WTC11 (cell line): ENCODE measurements at regions not wholly inside any gene's neighbourhood (a gene's known extent, or its start where the extent isn't known, plus 50 kb on each side); places are given as distances from the start of the nearest gene placed in this dataset.

Experiments
- ATAC-seq: fragments of 200-7000 bp; cut with Tn5 transposase; 2 replicates; pipeline ENCODE4 v1.10.0; 2021; ENCODE audit warnings: mild to moderate bottlenecking, moderate library complexity
- CTCF ChIA-PET: fragments of 300-600 bp; sonication (Branson Sonifier 250); formaldehyde crosslinking; loops from one replicate; lab custom pipeline; 2021; ENCODE audit warnings: antibody characterized with exemption; lab: Charles Lee
- POLR2A ChIA-PET: fragments of 350-600 bp; sonication (Branson Sonifier 250); formaldehyde crosslinking; loops from one replicate; lab custom pipeline; 2021; ENCODE audit warnings: antibody characterized with exemption; lab: Charles Lee
- DNase-seq: peaks from one replicate; pipeline ENCODE4 v3.0.0; 2021; ENCODE audit warnings: low spot score
- H3K27ac Mint-ChIP-seq: 2 replicates; pipeline ENCODE4 v1.8.0; 2021; ENCODE audit warnings: mixed read lengths
- H3K27me3 Mint-ChIP-seq: 2 replicates; pipeline ENCODE4 v1.8.0; 2021; ENCODE audit warnings: low read depth, mild to moderate bottlenecking, moderate library complexity, mixed read lengths
- H3K36me3 Mint-ChIP-seq: 2 replicates; pipeline ENCODE4 v1.8.0; 2021; ENCODE audit warnings: mixed read lengths
- H3K4me1 Mint-ChIP-seq: 2 replicates; pipeline ENCODE4 v1.8.0; 2022; ENCODE audit warnings: mixed read lengths
- H3K4me3 Mint-ChIP-seq: 2 replicates; pipeline ENCODE4 v1.8.0; 2021; ENCODE audit warnings: mild to moderate bottlenecking, moderate library complexity, mixed read lengths
- H3K9me3 Mint-ChIP-seq: 2 replicates; pipeline ENCODE4 v1.8.0; 2021; ENCODE audit warnings: mixed read lengths
- ATF1 ChIP-seq: sonication (generic); formaldehyde crosslinking; IDR thresholded peaks from 2 replicates; pipeline ENCODE4 v1.8.1; 2023; ENCODE audit warnings: mild to moderate bottlenecking, moderate library complexity, missing genetic modification reagents
- ATF6 ChIP-seq: sonication (generic); formaldehyde crosslinking; IDR thresholded peaks from 2 replicates; pipeline ENCODE4 v1.8.1; 2023; ENCODE audit warnings: mild to moderate bottlenecking, missing genetic modification reagents
- CREB1 ChIP-seq: sonication (generic); formaldehyde crosslinking; IDR thresholded peaks from 2 replicates; pipeline ENCODE4 v1.8.0; 2023; ENCODE audit warnings: mild to moderate bottlenecking, missing genetic modification reagents
- E2F4 ChIP-seq: sonication (generic); formaldehyde crosslinking; IDR thresholded peaks from 2 replicates; pipeline ENCODE4 v1.8.1; 2022; ENCODE audit warnings: low read depth, mild to moderate bottlenecking, moderate library complexity, missing genetic modification reagents, borderline replicate concordance
- ELF4 ChIP-seq: sonication (generic); formaldehyde crosslinking; IDR thresholded peaks from 2 replicates; pipeline ENCODE4 v1.8.1; 2022; ENCODE audit warnings: low read depth, mild to moderate bottlenecking, moderate library complexity, missing genetic modification reagents
- ERG ChIP-seq: fragments of 250-450 bp; sonication (Bioruptor Pico); IDR thresholded peaks from 2 replicates; pipeline ENCODE4 v1.8.0; 2021; ENCODE audit warnings: mild to moderate bottlenecking
- ETV6 ChIP-seq: sonication (generic); formaldehyde crosslinking; IDR thresholded peaks from 2 replicates; pipeline ENCODE4 v1.8.1; 2022; ENCODE audit warnings: mild to moderate bottlenecking, missing genetic modification reagents
- GRHL2 ChIP-seq: fragments of 250-450 bp; sonication (Bioruptor Pico); IDR thresholded peaks from 2 replicates; pipeline ENCODE4 v1.8.0; 2022; ENCODE audit warnings: mild to moderate bottlenecking, moderate library complexity; ENCODE audit not compliant: insufficient replicate concordance, severe bottlenecking
- IRF1 ChIP-seq: sonication (generic); formaldehyde crosslinking; IDR thresholded peaks from 2 replicates; pipeline ENCODE4 v1.8.0; 2023; ENCODE audit warnings: missing genetic modification reagents
- JUN ChIP-seq: sonication (generic); formaldehyde crosslinking; IDR thresholded peaks from 2 replicates; pipeline ENCODE4 v1.8.0; 2023; ENCODE audit warnings: mild to moderate bottlenecking, missing genetic modification reagents
- NR2C2 ChIP-seq: sonication (generic); formaldehyde crosslinking; IDR thresholded peaks from 2 replicates; pipeline ENCODE4 v1.8.0; 2022; ENCODE audit warnings: mild to moderate bottlenecking, missing genetic modification reagents
- SOX15 ChIP-seq: fragments of 250-450 bp; sonication (Bioruptor Pico); IDR thresholded peaks from 2 replicates; pipeline ENCODE4 v1.9.0; 2021; ENCODE audit warnings: mild to moderate bottlenecking
- TCF7 ChIP-seq: sonication (generic); formaldehyde crosslinking; IDR thresholded peaks from 2 replicates; pipeline ENCODE4 v1.8.0; 2022; ENCODE audit warnings: mild to moderate bottlenecking, low read depth, missing genetic modification reagents, moderate library complexity
- TEAD1 ChIP-seq: sonication (generic); formaldehyde crosslinking; IDR thresholded peaks from 2 replicates; pipeline ENCODE4 v1.8.0; 2022; ENCODE audit warnings: mild to moderate bottlenecking, missing genetic modification reagents
- TEAD4 ChIP-seq: sonication (generic); formaldehyde crosslinking; IDR thresholded peaks from 2 replicates; pipeline ENCODE4 v1.8.0; 2022; ENCODE audit warnings: mild to moderate bottlenecking, missing genetic modification reagents
- ZNF121 ChIP-seq: sonication (generic); formaldehyde crosslinking; IDR thresholded peaks from 2 replicates; pipeline ENCODE4 v1.8.0; 2023; ENCODE audit warnings: missing genetic modification reagents
- ZNF138 ChIP-seq: sonication (generic); formaldehyde crosslinking; conservative IDR thresholded peaks from 2 replicates; pipeline ENCODE4 v1.8.1; 2022; ENCODE audit warnings: mild to moderate bottlenecking, moderate library complexity, missing genetic modification reagents
- ZNF232 ChIP-seq: sonication (generic); formaldehyde crosslinking; IDR thresholded peaks from 2 replicates; pipeline ENCODE4 v1.8.0; 2022; ENCODE audit warnings: mild to moderate bottlenecking, missing genetic modification reagents
- ZNF416 ChIP-seq: fragments of 250-450 bp; sonication (Bioruptor Pico); IDR thresholded peaks from 2 replicates; pipeline ENCODE4 v1.9.0; 2021; ENCODE audit warnings: mild to moderate bottlenecking, inconsistent platforms
- ZNF671 ChIP-seq: fragments of 250-450 bp; sonication (Bioruptor Pico); IDR thresholded peaks from 2 replicates; pipeline ENCODE4 v1.8.0; 2021; ENCODE audit warnings: mild to moderate bottlenecking
- ZSCAN18 ChIP-seq: fragments of 250-450 bp; sonication (Bioruptor Pico); IDR thresholded peaks from 2 replicates; pipeline ENCODE4 v2.1.2; 2022; ENCODE audit warnings: mild to moderate bottlenecking, moderate library complexity

GRCh38 chr3:194251007-194251406, 100.1 kb downstream of the CPN2 start (continued):
- TF ChIP-seq NR2C2 (CRISPR knock-in tag), result no peak
- TF ChIP-seq TEAD4 (CRISPR knock-in tag), result no peak
- no peak for TF ChIP-seq ZSCAN18 (CRISPR knock-in tag)
- TF ChIP-seq ELF4 (CRISPR knock-in tag), result no peak
- TF ChIP-seq JUN (CRISPR knock-in tag), result no peak
- TF ChIP-seq ATF1 (CRISPR knock-in tag), result no peak
- TF ChIP-seq ZNF138 (CRISPR knock-in tag), result no peak
- no peak for TF ChIP-seq ETV6 (CRISPR knock-in tag)
- no peak for TF ChIP-seq GRHL2 (CRISPR knock-in tag)

- Mint-ChIP-seq H3K4me3 (no peak overlapping the region), H3K36me3 (no peaks in the 10 kb centered on the region), H3K27me3 (no peaks in the 10 kb centered on the region; the same call in 1 of the 2 replicates), H3K27ac (no peak overlapping the region), H3K4me1 (peaks cover 34% of the 10 kb centered on the region), H3K9me3 (no peaks in the 10 kb centered on the region)
- CTCF ChIA-PET, result interaction anchor here (0.9 to 1.0 kb wide), 2 partner anchors 35 to 64 kb away, joined by 3 read pairs; no protein-coding TSS in a partner anchor
- no peak for ATAC-seq
- POLR2A ChIA-PET, result no interaction called here
- no peak for TF ChIP-seq E2F4
- TF ChIP-seq CREB1 (CRISPR knock-in tag), result no peak
- no peak for TF ChIP-seq ZNF121
- TF ChIP-seq NR2C2 (CRISPR knock-in tag), result no peak
- no peak for TF ChIP-seq ZNF671
- no peak for DNase-seq
These were observed 99.7 kb downstream of the CPN2 start for GRCh38 chr3:194251461-194251860.

- no peaks in the 10 kb centered on the region; the same call in 1 of the 2 replicates for H3K27me3 Mint-ChIP-seq
- DNase-seq (no peak), ATAC-seq (no peak)
- H3K9me3 Mint-ChIP-seq, result no peaks in the 10 kb centered on the region
- ChIA-PET POLR2A (no interaction called here), CTCF (interaction anchor here (1.0 to 1.3 kb wide), 2 partner anchors 18 to 34 kb away, joined by 3 to 5 read pairs; no protein-coding TSS in a partner anchor)
- peaks cover 29% of the 10 kb centered on the region for H3K4me1 Mint-ChIP-seq
- no peak overlapping the region for H3K4me3 Mint-ChIP-seq
- H3K36me3 Mint-ChIP-seq, result no peaks in the 10 kb centered on the region
- H3K27ac Mint-ChIP-seq, result no peak overlapping the region
- TF ChIP-seq TCF7 (CRISPR knock-in tag), result no peak
These were observed 99.1 kb downstream of the CPN2 start for GRCh38 chr3:194251891-194252560.

GRCh38 chr3:194253270-194253669, 97.9 kb downstream of the CPN2 start:
- POLR2A ChIA-PET, result no interaction called here
- Mint-ChIP-seq H3K27me3 (peaks cover 3% of the 10 kb centered on the region; the same call in 1 of the 2 replicates), H3K36me3 (peaks cover 7% of the 10 kb centered on the region), H3K9me3 (peaks cover 6% of the 10 kb centered on the region), H3K4me3 (no peak overlapping the region), H3K4me1 (peaks cover 18% of the 10 kb centered on the region), H3K27ac (no peak overlapping the region)
- ATAC-seq (no peak), DNase-seq (no peak)
- CTCF ChIA-PET, result interaction anchor here (1.3 kb wide), 1 partner anchor 17 kb away, joined by 5 read pairs; no protein-coding TSS in a partner anchor
- TF ChIP-seq SOX15, result no peak
- no peak for TF ChIP-seq TEAD1 (CRISPR knock-in tag)
- no peak for TF ChIP-seq IRF1 (CRISPR knock-in tag)
- TF ChIP-seq ZNF138 (CRISPR knock-in tag), result no peak
- no peak for TF ChIP-seq ATF6 (CRISPR knock-in tag)
- no peak for TF ChIP-seq ZNF416 (CRISPR knock-in tag)
- TF ChIP-seq ZNF232, result no peak
- TF ChIP-seq ERG (CRISPR knock-in tag), result no peak
